ENCODE measurements at regions not wholly inside any gene's neighbourhood (a gene's known extent, or its start where the extent isn't known, plus 50 kb on each side); places are given as distances from the start of the nearest gene placed in this dataset.

GRCh38 chr5:6305853-6306252, 72.5 kb downstream of the MED10 start:
- 73% methylated on average over 5 of the region's 6 CpGs for WGBS (ENCODE audit: insufficient coverage, low coverage, low lambda C conversion rate, missing lambda C conversion rate)
- intact Hi-C loops (cut with DNase I), result no loop called here
- H3K4me3 ChIP-seq, result no peak overlapping the region
- ATAC-seq, result no peak
- no peak for TF ChIP-seq POLR2A (IDR thresholded peaks at IDR 0.05)
- TF ChIP-seq, protein P1, sequence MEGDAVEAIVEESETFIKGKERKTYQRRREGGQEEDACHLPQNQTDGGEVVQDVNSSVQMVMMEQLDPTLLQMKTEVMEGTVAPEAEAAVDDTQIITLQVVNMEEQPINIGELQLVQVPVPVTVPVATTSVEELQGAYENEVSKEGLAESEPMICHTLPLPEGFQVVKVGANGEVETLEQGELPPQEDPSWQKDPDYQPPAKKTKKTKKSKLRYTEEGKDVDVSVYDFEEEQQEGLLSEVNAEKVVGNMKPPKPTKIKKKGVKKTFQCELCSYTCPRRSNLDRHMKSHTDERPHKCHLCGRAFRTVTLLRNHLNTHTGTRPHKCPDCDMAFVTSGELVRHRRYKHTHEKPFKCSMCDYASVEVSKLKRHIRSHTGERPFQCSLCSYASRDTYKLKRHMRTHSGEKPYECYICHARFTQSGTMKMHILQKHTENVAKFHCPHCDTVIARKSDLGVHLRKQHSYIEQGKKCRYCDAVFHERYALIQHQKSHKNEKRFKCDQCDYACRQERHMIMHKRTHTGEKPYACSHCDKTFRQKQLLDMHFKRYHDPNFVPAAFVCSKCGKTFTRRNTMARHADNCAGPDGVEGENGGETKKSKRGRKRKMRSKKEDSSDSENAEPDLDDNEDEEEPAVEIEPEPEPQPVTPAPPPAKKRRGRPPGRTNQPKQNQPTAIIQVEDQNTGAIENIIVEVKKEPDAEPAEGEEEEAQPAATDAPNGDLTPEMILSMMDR (IDR thresholded peaks at IDR 0.05), result no peak
- no peak overlapping the region for H3K27ac ChIP-seq
- H3K27me3 ChIP-seq, result no peaks in the 10 kb centered on the region
- peaks cover 0 to 7% (median 0%) of the 10 kb centered on the region in 4 donors for H3K4me1 ChIP-seq
- H3K9me3 ChIP-seq, result no peaks in the 10 kb centered on the region
- no peaks in the 10 kb centered on the region for H3K36me3 ChIP-seq
- DNase-seq, result no peak

DNA sequence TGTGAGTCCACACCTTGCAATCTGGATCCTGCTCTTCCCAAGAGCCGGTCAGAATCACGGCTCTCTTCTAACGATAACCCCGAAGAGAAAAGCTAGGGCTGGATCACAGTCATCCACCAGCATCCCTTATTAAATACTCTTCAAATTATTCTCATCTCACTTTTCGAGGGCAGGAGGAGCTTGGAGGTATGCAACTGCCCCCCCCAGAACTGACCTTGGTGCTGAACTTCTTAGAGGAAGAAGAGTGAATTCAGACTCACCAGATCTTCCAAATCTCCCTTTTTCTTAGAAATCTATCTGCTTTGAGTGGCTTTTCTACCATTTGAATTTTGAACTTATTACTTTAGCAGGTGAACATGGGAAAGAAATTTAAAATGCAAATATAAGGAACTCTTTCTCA, 75.7 kb downstream of the MED10 start:
- 54% methylated on average over 5 of the region's 5 CpGs for WGBS (ENCODE audit: insufficient coverage, low coverage, low lambda C conversion rate, missing lambda C conversion rate)
- Histone ChIP-seq H3K4me3 (no peak overlapping the region), H3K27me3 (no peaks in the 10 kb centered on the region), H3K4me1 (peaks cover 0 to 7% (median 0%) of the 10 kb centered on the region in 4 donors), H3K27ac (no peak overlapping the region), H3K9me3 (no peaks in the 10 kb centered on the region), H3K36me3 (no peaks in the 10 kb centered on the region)
- no peak for DNase-seq
- TF ChIP-seq POLR2A (IDR thresholded peaks at IDR 0.05), result no peak
- TF ChIP-seq, protein P1 (IDR thresholded peaks at IDR 0.05), result no peak
- intact Hi-C loops (cut with DNase I), result no loop called here
- ATAC-seq, result no peak

DNA sequence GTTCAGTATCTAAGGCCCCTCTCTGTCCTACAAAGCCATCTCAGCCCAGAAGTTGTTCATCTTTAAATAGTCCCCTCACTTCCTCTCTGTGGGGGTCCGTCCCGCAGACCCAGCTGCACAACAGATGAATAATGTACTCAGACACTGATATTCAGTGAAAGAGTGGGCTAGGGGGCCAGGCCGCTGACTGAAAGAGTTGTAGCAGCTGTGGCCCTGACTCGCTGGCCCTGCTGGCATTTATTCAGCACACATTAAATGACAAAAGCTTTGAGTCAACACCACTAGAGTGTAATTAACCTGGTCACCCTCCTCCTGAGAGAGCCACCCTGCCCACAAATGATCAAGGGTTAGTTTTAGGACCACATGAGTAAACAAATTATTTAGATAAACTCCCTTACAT, 76.3 kb downstream of the MED10 start:
- Histone ChIP-seq H3K36me3 (no peaks in the 10 kb centered on the region), H3K27ac (no peak overlapping the region), H3K4me3 (no peak overlapping the region), H3K27me3 (no peaks in the 10 kb centered on the region), H3K9me3 (no peaks in the 10 kb centered on the region), H3K4me1 (peaks cover 0 to 2% (median 0%) of the 10 kb centered on the region in 4 donors)
- WGBS (ENCODE audit: insufficient coverage, low coverage, low lambda C conversion rate, missing lambda C conversion rate), result 37% methylated on average over 4 of the region's 4 CpGs
- ATAC-seq (no peak), DNase-seq (no peak)
- intact Hi-C loops (cut with DNase I), result no loop called here
- no peak for TF ChIP-seq POLR2A (IDR thresholded peaks at IDR 0.05)
- TF ChIP-seq, protein P1 (IDR thresholded peaks at IDR 0.05), result no peak

DNA sequence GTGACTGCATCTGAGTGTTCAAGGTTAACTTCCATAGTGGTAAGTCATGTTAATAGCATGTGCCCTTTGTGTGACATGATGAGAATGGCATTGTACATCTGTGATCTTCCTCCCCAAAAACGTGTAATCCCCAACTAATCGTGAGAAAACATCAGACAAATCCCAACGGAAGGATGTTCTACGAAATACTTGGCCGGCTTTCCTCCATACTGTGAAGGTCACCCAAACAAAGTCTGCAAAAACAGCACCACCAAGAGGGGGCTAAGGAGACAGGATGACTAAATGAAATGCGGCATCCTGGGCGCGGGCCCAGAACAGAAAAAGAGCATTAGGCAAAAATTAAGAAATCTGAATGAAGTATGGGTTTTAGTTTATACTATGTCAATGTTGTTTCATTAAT, 81.8 kb downstream of the MED10 start:
- Histone ChIP-seq H3K36me3 (no peaks in the 10 kb centered on the region), H3K27ac (no peak overlapping the region), H3K4me3 (no peak overlapping the region), H3K27me3 (no peaks in the 10 kb centered on the region), H3K9me3 (no peaks in the 10 kb centered on the region), H3K4me1 (no peaks in the 10 kb centered on the region)
- intact Hi-C loops (cut with DNase I), result loop anchor here in 1 of 2 donors (10.0 kb wide), 1 partner anchor 228 kb away; no protein-coding TSS in a partner anchor
- ATAC-seq (no peak), DNase-seq (no peak)
- 78% methylated on average over 7 of the region's 8 CpGs for WGBS (ENCODE audit: insufficient coverage, low coverage, low lambda C conversion rate, missing lambda C conversion rate)
- no peak for TF ChIP-seq POLR2A (IDR thresholded peaks at IDR 0.05)
- TF ChIP-seq, protein P1 (IDR thresholded peaks at IDR 0.05), result no peak

GRCh38 chr5:6291961-6292360, 86.4 kb downstream of the MED10 start:
- TF ChIP-seq POLR2A (IDR thresholded peaks at IDR 0.05), result no peak
- TF ChIP-seq, protein P1 (IDR thresholded peaks at IDR 0.05), result peak; percentile 31 to 55 (median 46)
- no peak overlapping the region for H3K27ac ChIP-seq
- no peaks in the 10 kb centered on the region for H3K36me3 ChIP-seq
- no peaks in the 10 kb centered on the region for H3K4me1 ChIP-seq
- intact Hi-C loops (cut with DNase I), result loop anchor here in 1 of 2 donors (10.0 kb wide), 1 partner anchor 233 kb away; no protein-coding TSS in a partner anchor
- WGBS (ENCODE audit: insufficient coverage, low coverage, low lambda C conversion rate, missing lambda C conversion rate), result 6% methylated on average over 3 of the region's 3 CpGs
- H3K4me3 ChIP-seq, result no peak overlapping the region
- ATAC-seq (peak; percentile 70 to 79 (median 74)), DNase-seq (no peak)
- no peaks in the 10 kb centered on the region for H3K27me3 ChIP-seq
- H3K9me3 ChIP-seq, result no peaks in the 10 kb centered on the region
